ENCODE measurements at regions not wholly inside any gene's neighbourhood (a gene's known extent, or its start where the extent isn't known, plus 50 kb on each side); places are given as distances from the start of the nearest gene placed in this dataset.

DNA sequence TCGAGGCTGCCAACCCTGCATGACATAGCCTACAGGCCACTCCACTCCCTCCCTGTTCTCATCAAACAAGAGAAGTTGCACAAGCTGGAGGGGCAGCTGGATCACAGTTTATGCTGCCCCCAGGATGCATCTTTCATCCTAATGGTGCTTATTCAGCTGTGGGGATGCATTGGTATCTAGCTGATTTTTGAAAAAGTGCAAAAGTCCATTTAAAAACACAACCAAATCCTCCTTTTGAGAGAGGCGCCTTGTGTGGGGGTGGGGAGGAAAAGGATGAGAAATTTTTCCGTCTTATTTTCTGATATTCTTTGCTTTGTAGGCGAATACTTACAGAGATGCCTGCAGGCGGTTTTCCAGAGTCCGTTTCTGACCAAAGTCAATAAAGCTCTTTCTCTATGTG lies 276.4 kb upstream of the BOD1L1 start:
- TF ChIP-seq SUZ12 (IDR thresholded peaks at IDR 0.05; ENCODE audit: extremely low read depth, insufficient read depth, insufficient read length), result no peak
- no peak for TF ChIP-seq YY1 (IDR thresholded peaks at IDR 0.05; ENCODE audit: insufficient read depth, insufficient read length)

Data from NT2/D1 (cell line).